GM12878 (cell line): ENCODE measurements at regions not wholly inside any gene's neighbourhood (a gene's known extent, or its start where the extent isn't known, plus 50 kb on each side); places are given as distances from the start of the nearest gene placed in this dataset.
A peak's percentile ranks its signal among the peaks of the same experiment; 100 is the strongest.

ENCODE experiments used
- ATAC-seq: fragments of 200-7000 bp; cut with Tn5 transposase; 3 replicates; pipeline ENCODE4 v1.9.1; 2020; ENCODE audit warnings: mild to moderate bottlenecking, moderate library complexity
- BruUV-seq: library from RNA; stranded (reverse); fragments of 400-500 nt; replicated peaks from 2 replicates; lab custom pipeline; 2021; lab: Mats Ljungman, UMichigan
- CTCF ChIA-PET: fragments of 300-600 bp; sonication (Branson Sonifier 250); formaldehyde crosslinking; extraction: SDS; loops from one replicate; lab custom pipeline; 2021; ENCODE audit warnings: inconsistent platforms; lab: Yijun Ruan, JAX
- POLR2A ChIA-PET: fragments of 350-600 bp; formaldehyde crosslinking; extraction: SDS; loops from one replicate; lab custom pipeline; 2021; ENCODE audit warnings: inconsistent platforms; lab: Charles Lee
- RAD21 ChIA-PET: fragments of 300-600 bp; sonication (Branson Sonifier 250); formaldehyde crosslinking; loops from one replicate; lab custom pipeline; 2023; ENCODE audit warnings: antibody characterized with exemption; ENCODE audit not compliant: unreplicated experiment; lab: Charles Lee
- SMC1A ChIA-PET: fragments of 300-600 bp; sonication (Branson Sonifier 250); formaldehyde crosslinking; loops from one replicate; lab custom pipeline; 2023; ENCODE audit not compliant: unreplicated experiment, uncharacterized antibody; lab: Charles Lee
- DNase-seq: peaks from one replicate; pipeline ENCODE4 v3.0.0-alpha.2; 2011; ENCODE audit warnings: low read depth, low spot score
- FAIRE-seq: peaks from 3 replicates; lab custom pipeline; 2011; peaks lifted over from hg19 to GRCh38; lab: Jason Lieb, UNC
- H2AFZ ChIP-seq: 2 replicates; pipeline ENCODE4 v1.6.0; 2011; ENCODE audit warnings: low read depth, low read length, control low read depth; ENCODE audit not compliant: control insufficient read depth
- H3K27ac ChIP-seq: 2 replicates; pipeline ENCODE4 v1.5.1; 2011; ENCODE audit warnings: control low read depth; ENCODE audit not compliant: control insufficient read depth, insufficient read depth
- H3K27me3 ChIP-seq, 2 experiments: replicated peaks in 1 of 2; 2 replicates each; pipeline versions ENCODE4 v1.6.0 to v1.6.1; 2011; ENCODE audit warnings: low read length in 1 of 2; ENCODE audit not compliant: control insufficient read depth in 2 of 2, insufficient read depth in 2 of 2
- H3K36me3 ChIP-seq, 2 experiments: 2 replicates each; pipeline ENCODE4 v1.5.1; 2011; ENCODE audit warnings: low read length in 1 of 2; ENCODE audit not compliant: control insufficient read depth in 2 of 2, insufficient read depth in 2 of 2
- H3K4me1 ChIP-seq: 2 replicates; pipeline ENCODE4 v1.6.1; 2011; ENCODE audit warnings: mild to moderate bottlenecking, low read length, moderate library complexity, mixed read lengths; ENCODE audit not compliant: control insufficient read depth, insufficient read depth
- H3K4me2 ChIP-seq: 2 replicates; pipeline ENCODE4 v1.6.0; 2011; ENCODE audit warnings: control low read depth; ENCODE audit not compliant: control insufficient read depth, insufficient read depth
- H3K4me3 ChIP-seq: fragments of 200-600 bp; sonication (generic); 2 replicates; pipeline ENCODE4 v1.5.1; 2016
- H3K79me2 ChIP-seq: 2 replicates; pipeline ENCODE4 v1.6.0; 2011; ENCODE audit warnings: low read length; ENCODE audit not compliant: control insufficient read depth, insufficient read depth
- H3K9ac ChIP-seq: 2 replicates; pipeline ENCODE4 v1.8.0; 2011; ENCODE audit warnings: low read length, control low read depth, mixed read lengths; ENCODE audit not compliant: control insufficient read depth, insufficient read depth
- H3K9me3 ChIP-seq: replicated peaks from 3 replicates; pipeline ENCODE4 v1.5.1; 2011; ENCODE audit warnings: mild to moderate bottlenecking, low read length; ENCODE audit not compliant: control insufficient read depth, insufficient read depth
- H4K20me1 ChIP-seq: 2 replicates; pipeline ENCODE4 v1.6.0; 2011; ENCODE audit not compliant: control insufficient read depth, insufficient read depth
- ATF3 ChIP-seq: IDR thresholded peaks from 2 replicates; pipeline ENCODE4 v1.6.1; 2011; ENCODE audit warnings: low read depth, mild to moderate bottlenecking, low read length, moderate library complexity, borderline replicate concordance; ENCODE audit errors: extremely low read depth
- BRCA1 ChIP-seq: IDR thresholded peaks from 2 replicates; pipeline ENCODE4 v1.6.1; 2011; ENCODE audit warnings: low read depth, low read length, improper control_type of control experiment
- CBX3 ChIP-seq: fragments of 200-600 bp; sonication (generic); IDR thresholded peaks from 2 replicates; pipeline ENCODE4 v1.6.1; 2016; ENCODE audit warnings: low read depth, borderline replicate concordance
- CHD1 ChIP-seq: IDR thresholded peaks from 2 replicates; pipeline ENCODE4 v1.6.1; 2012; ENCODE audit warnings: low read depth, low read length, improper control_type of control experiment
- E2F8 ChIP-seq: fragments of 450-650 bp; IDR thresholded peaks from 2 replicates; pipeline ENCODE4 v1.6.1; 2018; ENCODE audit warnings: mild to moderate bottlenecking, low read depth, moderate library complexity; ENCODE audit not compliant: partially characterized antibody
- MYB ChIP-seq: fragments of 150-350 bp; IDR thresholded peaks from 2 replicates; pipeline ENCODE4 v1.6.1; 2014; ENCODE audit warnings: mild to moderate bottlenecking, low read depth, low read length, borderline replicate concordance
- TBL1XR1 ChIP-seq: IDR thresholded peaks from 2 replicates; pipeline ENCODE4 v1.6.1; 2012; ENCODE audit warnings: low read depth, low read length, improper control_type of control experiment
- ZNF217 ChIP-seq: fragments of 450-650 bp; IDR thresholded peaks from 2 replicates; pipeline ENCODE4 v1.6.1; 2017; ENCODE audit warnings: antibody characterized with exemption, mild to moderate bottlenecking
- ZNF622 ChIP-seq: fragments of 450-650 bp; IDR thresholded peaks from 2 replicates; pipeline ENCODE4 v1.6.1; 2017; ENCODE audit warnings: mild to moderate bottlenecking, inconsistent platforms
- WGBS: methylation state at CpG from one replicate; pipeline ENCODE4 v1.1.6; 2016; ENCODE audit warnings: low lambda C conversion rate; ENCODE audit not compliant: insufficient replicate concordance, insufficient coverage; ENCODE audit errors: missing lambda C conversion rate; 5-methylcytosine and 5-hydroxymethylcytosine counted together
- in situ Hi-C: fragments of 300-500 bp; cut with MboI; formaldehyde crosslinking; loops from 9 replicates; pipeline ENCODE4 v1.14.3; 2018; ENCODE audit warnings: mixed read lengths
- intact Hi-C: fragments of 100-400 bp; cut with micrococcal nuclease; formaldehyde crosslinking; loops from one replicate; pipeline ENCODE4 v1.14.2; 2022; ENCODE audit not compliant: unreplicated experiment

- Histone ChIP-seq H3K27ac (no peak overlapping the region), H3K4me3 (no peak overlapping the region), H2AFZ (peak overlapping the region; percentile 41)
Measured at GRCh38 chr4:128513664-128514484, 226.3 kb upstream of the PGRMC2 start.

More at GRCh38 chr4:128513664-128514484, 226.3 kb upstream of the PGRMC2 start:
- ChIA-PET CTCF (interaction anchor here (1.1 to 1.7 kb wide), 3 partner anchors 10 to 59 kb away, joined by 3 to 5 read pairs (median 3); no protein-coding TSS in a partner anchor), SMC1A (interaction anchor here (0.9 to 2.0 kb wide), 6 partner anchors 9 to 61 kb away, joined by 3 to 6 read pairs (median 5); no protein-coding TSS in a partner anchor), RAD21 (interaction anchor here (5.4 kb wide), 1 partner anchor 58 kb away, joined by 47 read pairs; no protein-coding TSS in a partner anchor), POLR2A (interaction anchor here (0.6 kb wide), 1 partner anchor 296 kb away, joined by 9 read pairs; no protein-coding TSS in a partner anchor)
- BruUV-seq = no TSS peak
- no peaks in the 10 kb centered on the region for H3K36me3 ChIP-seq
- in situ Hi-C loops (no loop called here), intact Hi-C loops (no loop called here)
- peaks cover 23% of the 10 kb centered on the region for H3K4me1 ChIP-seq
- no peak for DNase-seq
- no peak for FAIRE-seq
- no peaks in the 10 kb centered on the region for H3K79me2 ChIP-seq
- TF ChIP-seq CHD1 = no peak
- no peak for TF ChIP-seq ZNF622
- TF ChIP-seq TBL1XR1 = no peak
- no peak for TF ChIP-seq ATF3
- no peak for TF ChIP-seq MYB
- TF ChIP-seq CBX3 = no peak
- TF ChIP-seq ZNF217 = no peak
- TF ChIP-seq E2F8 = no peak
- no peak for TF ChIP-seq BRCA1
- no peaks in the 10 kb centered on the region for H3K27me3 ChIP-seq
- ATAC-seq = no peak
- peaks cover 3% of the 10 kb centered on the region; the same call in 1 of the 3 replicates for H3K9me3 ChIP-seq
- no peak overlapping the region; the same call in 1 of the 2 replicates for H3K4me2 ChIP-seq
- no peak overlapping the region for H3K9ac ChIP-seq
- no peaks in the 10 kb centered on the region for H4K20me1 ChIP-seq
- 83% methylated on average over 3 of the region's 3 CpGs for WGBS
